DND-41 (cell line): ENCODE measurements at regions not wholly inside any gene's neighbourhood (a gene's known extent, or its start where the extent isn't known, plus 50 kb on each side); places are given as distances from the start of the nearest gene placed in this dataset.

Experiments
- EZH2 ChIP-seq: IDR thresholded peaks from 3 replicates; pipeline ENCODE4 v1.6.1; 2012; ENCODE audit warnings: borderline replicate concordance, low read depth, mild to moderate bottlenecking, moderate library complexity, low read length, inconsistent platforms; ENCODE audit not compliant: severe bottlenecking
- TF ChIP-seq, protein P1 (sequence below): IDR thresholded peaks from 2 replicates; pipeline ENCODE4 v1.5.1; 2012; ENCODE audit warnings: borderline replicate concordance, low read length, moderate library complexity, mild to moderate bottlenecking; ENCODE audit not compliant: poor library complexity, severe bottlenecking; ENCODE audit errors: extremely low read depth

DNA sequence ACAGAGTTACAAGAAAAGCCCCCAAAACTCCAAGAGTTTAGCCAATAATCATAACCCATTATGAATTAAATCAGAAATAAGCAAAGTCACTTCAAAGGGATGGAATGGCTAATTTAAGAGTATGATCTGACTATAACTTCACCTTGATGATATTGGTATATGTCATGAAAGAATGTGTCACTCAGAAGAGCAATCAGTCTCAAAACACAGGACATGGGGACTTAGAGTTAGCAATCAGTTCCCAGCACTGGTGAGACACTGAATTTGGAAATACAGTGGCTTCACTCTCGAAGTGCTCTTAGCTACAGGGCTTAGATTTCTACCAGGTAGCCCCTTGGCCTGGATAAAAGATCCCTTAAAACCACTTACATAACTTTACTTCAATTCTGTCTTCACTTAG lies 65.7 kb upstream of the EXOC1L start:
- TF ChIP-seq, protein P1, sequence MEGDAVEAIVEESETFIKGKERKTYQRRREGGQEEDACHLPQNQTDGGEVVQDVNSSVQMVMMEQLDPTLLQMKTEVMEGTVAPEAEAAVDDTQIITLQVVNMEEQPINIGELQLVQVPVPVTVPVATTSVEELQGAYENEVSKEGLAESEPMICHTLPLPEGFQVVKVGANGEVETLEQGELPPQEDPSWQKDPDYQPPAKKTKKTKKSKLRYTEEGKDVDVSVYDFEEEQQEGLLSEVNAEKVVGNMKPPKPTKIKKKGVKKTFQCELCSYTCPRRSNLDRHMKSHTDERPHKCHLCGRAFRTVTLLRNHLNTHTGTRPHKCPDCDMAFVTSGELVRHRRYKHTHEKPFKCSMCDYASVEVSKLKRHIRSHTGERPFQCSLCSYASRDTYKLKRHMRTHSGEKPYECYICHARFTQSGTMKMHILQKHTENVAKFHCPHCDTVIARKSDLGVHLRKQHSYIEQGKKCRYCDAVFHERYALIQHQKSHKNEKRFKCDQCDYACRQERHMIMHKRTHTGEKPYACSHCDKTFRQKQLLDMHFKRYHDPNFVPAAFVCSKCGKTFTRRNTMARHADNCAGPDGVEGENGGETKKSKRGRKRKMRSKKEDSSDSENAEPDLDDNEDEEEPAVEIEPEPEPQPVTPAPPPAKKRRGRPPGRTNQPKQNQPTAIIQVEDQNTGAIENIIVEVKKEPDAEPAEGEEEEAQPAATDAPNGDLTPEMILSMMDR: no peak
- no peak for TF ChIP-seq EZH2
